ENCODE measurements at regions not wholly inside any gene's neighbourhood (a gene's known extent, or its start where the extent isn't known, plus 50 kb on each side); places are given as distances from the start of the nearest gene placed in this dataset.
"Not testable (repeated sequence)": the region's sequence is repeated elsewhere in the genome, so short reads cannot be mapped to it uniquely, and the experiment has no call there.

GRCh38 chr7:65193334-65194058 is 180.2 kb upstream of the ZNF92 start:
- intact Hi-C loops (cut with DNase I); DNase-seq; ATAC-seq: not testable (repeated sequence)

GRCh38 chr7:65177041-65177440 is 170.6 kb upstream of the ERV3-1 start:
- ATAC-seq; DNase-seq; intact Hi-C loops (cut with DNase I): not testable (repeated sequence)

GRCh38 chr7:65150105-65150504 is 143.6 kb upstream of the ERV3-1 start:
- DNase-seq; ATAC-seq; intact Hi-C loops (cut with DNase I): not testable (repeated sequence)

- ATAC-seq; intact Hi-C loops (cut with DNase I); DNase-seq: not testable (repeated sequence)
Measured at GRCh38 chr7:65146118-65146914, 139.8 kb upstream of the ERV3-1 start.

- not testable (repeated sequence) for DNase-seq, ATAC-seq
Measured at GRCh38 chr7:65145710-65146109, 139.2 kb upstream of the ERV3-1 start.

GRCh38 chr7:65145008-65145407 is 138.5 kb upstream of the ERV3-1 start:
- ATAC-seq; DNase-seq; intact Hi-C loops (cut with DNase I): not testable (repeated sequence)

More at GRCh38 chr7:65145710-65146109, 139.2 kb upstream of the ERV3-1 start:
- intact Hi-C loops (cut with DNase I) = not testable (repeated sequence)

- ATAC-seq; intact Hi-C loops (cut with DNase I); DNase-seq: not testable (repeated sequence)
Measured at GRCh38 chr7:65144557-65144956, 138.1 kb upstream of the ERV3-1 start.

- ATAC-seq, DNase-seq: not testable (repeated sequence)
Measured at GRCh38 chr7:65144119-65144518, 137.6 kb upstream of the ERV3-1 start.

GRCh38 chr7:65141894-65142293 is 135.4 kb upstream of the ERV3-1 start:
- DNase-seq; intact Hi-C loops (cut with DNase I); ATAC-seq: not testable (repeated sequence)

More at GRCh38 chr7:65144119-65144518, 137.6 kb upstream of the ERV3-1 start:
- intact Hi-C loops (cut with DNase I) = not testable (repeated sequence)

GRCh38 chr7:65141405-65141778 is 134.9 kb upstream of the ERV3-1 start:
- intact Hi-C loops (cut with DNase I); ATAC-seq: not testable (repeated sequence)
- DNase-seq = peak; percentile 20

GRCh38 chr7:65140543-65141404 is 134.3 kb upstream of the ERV3-1 start:
- ATAC-seq; intact Hi-C loops (cut with DNase I); DNase-seq: not testable (repeated sequence)

- DNase-seq; intact Hi-C loops (cut with DNase I); ATAC-seq: not testable (repeated sequence)
Measured at GRCh38 chr7:65136850-65137249, 130.4 kb upstream of the ERV3-1 start.

- ATAC-seq; intact Hi-C loops (cut with DNase I); DNase-seq: not testable (repeated sequence)
Measured at GRCh38 chr7:65133087-65133486, 126.6 kb upstream of the ERV3-1 start.

- intact Hi-C loops (cut with DNase I); DNase-seq; ATAC-seq: not testable (repeated sequence)
Measured at GRCh38 chr7:65132256-65132655, 125.8 kb upstream of the ERV3-1 start.

- intact Hi-C loops (cut with DNase I); ATAC-seq; DNase-seq: not testable (repeated sequence)
Measured at GRCh38 chr7:65127364-65127763, 120.9 kb upstream of the ERV3-1 start.

GRCh38 chr7:65124600-65124999 is 118.1 kb upstream of the ERV3-1 start:
- intact Hi-C loops (cut with DNase I); ATAC-seq; DNase-seq: not testable (repeated sequence)

GRCh38 chr7:65105650-65106203 is 99.2 kb upstream of the ERV3-1 start:
- ATAC-seq; DNase-seq; intact Hi-C loops (cut with DNase I): not testable (repeated sequence)

GRCh38 chr7:65100499-65100898 is 94.0 kb upstream of the ERV3-1 start:
- ATAC-seq; intact Hi-C loops (cut with DNase I); DNase-seq: not testable (repeated sequence)

Measured in left cardiac atrium (tissue), 4 donors.